ENCODE measurements at regions not wholly inside any gene's neighbourhood (a gene's known extent, or its start where the extent isn't known, plus 50 kb on each side); places are given as distances from the start of the nearest gene placed in this dataset.
"Not testable (repeated sequence)": the region's sequence is repeated elsewhere in the genome, so short reads cannot be mapped to it uniquely, and the experiment has no call there.

DNA sequence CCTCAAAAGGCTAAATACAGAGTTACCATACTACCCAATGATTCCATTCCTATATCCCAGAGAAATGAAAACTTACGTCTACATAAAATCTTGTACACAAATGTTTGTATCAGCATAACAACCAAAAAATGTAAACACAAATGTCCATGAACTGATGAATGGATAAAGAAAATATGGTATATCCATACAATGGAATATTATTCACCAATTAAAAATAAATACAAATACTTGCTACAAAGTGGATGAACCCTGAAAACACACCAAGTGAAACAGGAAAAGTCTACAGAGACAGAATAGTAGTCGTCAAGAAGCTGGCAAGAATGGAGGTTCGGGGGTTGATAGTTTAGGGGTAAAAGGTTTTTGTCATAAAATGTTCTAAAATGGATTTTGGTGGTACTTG is 54.0 kb upstream of the ANKRD28 start:
- DNase-seq = no peak

DNA sequence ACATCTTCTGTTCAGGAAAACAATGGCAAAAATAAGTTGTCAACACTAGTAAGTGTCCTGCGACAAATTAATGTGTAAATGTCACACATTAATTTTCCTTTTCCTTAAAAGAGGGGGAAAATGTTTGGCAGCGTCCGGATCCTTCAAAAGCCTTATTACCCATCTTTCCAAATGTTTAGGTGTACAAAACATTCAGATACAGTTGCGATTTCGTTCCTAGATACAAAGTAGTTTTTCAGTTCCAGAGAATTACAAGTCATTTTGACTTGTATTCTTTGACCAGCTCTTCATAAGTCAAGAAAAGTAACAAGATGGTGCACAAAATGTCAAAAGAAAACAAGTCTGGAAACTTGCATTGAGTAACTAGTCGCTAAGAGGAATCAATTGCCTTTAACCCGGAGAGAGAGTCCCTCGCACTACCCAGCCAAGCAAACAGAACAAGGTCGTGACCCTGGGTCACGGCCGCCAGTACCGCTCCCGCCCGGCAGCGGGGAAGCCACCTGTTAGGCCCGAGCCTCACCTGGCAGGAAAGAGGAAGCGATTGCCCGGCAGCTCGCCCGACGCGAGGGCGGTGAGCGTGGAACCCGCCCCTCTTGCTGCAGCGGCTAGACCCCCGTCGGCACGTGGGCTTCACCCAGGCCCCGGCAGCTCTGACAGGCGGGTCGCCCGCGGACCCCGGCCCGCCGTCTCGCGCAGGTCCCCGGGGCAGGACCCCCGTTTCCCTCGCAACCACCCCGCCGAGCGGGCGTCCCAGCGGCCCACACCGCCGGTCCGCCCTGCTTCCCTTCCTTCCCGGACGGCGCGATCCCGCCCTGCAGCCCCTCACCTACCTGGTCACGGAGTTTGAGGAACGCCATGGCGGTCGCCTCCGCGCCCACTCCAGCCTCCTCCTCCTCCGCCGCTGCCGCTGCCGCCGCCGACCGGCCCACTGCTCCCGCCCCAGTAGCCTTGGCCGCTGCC is 61.0 kb upstream of the ANKRD28 start:
- peak; percentile 53 for DNase-seq

GRCh38 chr3:15859507-15860013 is 61.8 kb upstream of the ANKRD28 start:
- DNase-seq = peak; percentile 92

DNA sequence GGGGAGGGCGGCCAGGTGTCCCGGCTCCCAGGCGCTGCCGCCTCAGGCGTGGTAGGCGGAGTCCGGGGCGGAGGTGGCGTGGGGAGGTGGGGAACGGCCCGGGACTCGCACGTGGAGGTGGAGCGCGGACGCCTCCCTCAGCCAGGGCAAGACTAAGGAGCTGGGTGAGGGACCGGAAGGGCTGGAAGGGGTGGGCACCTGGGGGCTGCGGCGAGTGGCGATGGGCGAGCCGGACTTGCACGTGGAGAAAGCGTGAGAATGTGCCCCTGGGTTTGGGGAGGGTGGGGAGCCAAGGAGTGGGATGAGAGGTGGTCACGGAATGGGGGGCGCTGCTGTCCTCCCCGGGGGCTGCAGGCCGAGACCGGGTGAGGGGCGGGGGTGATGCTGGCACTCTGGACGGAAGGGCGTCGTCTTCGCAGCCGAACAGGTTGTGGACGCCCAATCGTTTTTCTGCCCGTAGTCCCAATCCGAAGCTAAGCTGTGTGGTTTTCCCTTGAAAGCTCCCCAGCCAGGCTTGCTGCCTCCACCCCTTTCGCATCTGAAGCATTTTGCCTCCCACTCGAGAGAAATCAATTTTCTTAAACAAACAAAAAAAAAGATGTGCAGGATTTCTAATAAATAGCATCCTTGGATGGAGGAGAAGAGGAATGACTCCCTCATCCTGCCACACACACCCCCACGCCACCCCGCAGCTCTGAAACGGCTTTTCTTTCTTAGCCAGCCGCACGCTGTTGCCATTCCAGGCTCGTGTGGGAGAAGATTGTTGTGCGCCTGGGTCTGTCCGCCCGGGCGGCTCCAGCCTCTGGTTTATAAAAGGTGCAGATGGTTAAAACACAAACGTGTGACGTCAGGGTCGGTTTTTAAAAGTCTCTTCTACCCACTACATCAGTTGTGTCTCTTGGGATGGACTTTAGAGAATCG is 62.5 kb upstream of the ANKRD28 start:
- peak; percentile 54 for DNase-seq

- no peak for DNase-seq
These were observed 63.4 kb upstream of the ANKRD28 start for GRCh38 chr3:15861163-15861562.

DNA sequence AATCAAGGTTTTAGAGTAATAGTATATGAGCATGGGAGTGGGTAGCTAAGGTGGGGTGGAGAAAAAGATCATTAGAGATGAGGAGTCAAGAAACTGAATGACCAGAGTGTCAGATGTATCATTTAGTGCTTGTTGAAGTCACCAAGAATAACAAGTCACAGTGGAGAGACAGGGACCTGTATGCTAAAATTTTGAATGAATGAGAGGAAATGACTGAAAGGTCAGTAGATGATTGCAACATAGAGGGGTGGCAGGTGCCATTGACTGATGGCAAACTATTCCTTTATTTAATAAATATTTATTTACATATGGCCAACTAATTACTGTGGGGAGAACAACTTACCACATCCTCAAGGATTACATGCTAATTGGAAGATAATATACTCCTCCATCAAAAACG is 75.0 kb upstream of the ANKRD28 start:
- no peak for DNase-seq

- no peak for DNase-seq
These were observed 75.6 kb upstream of the ANKRD28 start for GRCh38 chr3:15873415-15873814.

DNA sequence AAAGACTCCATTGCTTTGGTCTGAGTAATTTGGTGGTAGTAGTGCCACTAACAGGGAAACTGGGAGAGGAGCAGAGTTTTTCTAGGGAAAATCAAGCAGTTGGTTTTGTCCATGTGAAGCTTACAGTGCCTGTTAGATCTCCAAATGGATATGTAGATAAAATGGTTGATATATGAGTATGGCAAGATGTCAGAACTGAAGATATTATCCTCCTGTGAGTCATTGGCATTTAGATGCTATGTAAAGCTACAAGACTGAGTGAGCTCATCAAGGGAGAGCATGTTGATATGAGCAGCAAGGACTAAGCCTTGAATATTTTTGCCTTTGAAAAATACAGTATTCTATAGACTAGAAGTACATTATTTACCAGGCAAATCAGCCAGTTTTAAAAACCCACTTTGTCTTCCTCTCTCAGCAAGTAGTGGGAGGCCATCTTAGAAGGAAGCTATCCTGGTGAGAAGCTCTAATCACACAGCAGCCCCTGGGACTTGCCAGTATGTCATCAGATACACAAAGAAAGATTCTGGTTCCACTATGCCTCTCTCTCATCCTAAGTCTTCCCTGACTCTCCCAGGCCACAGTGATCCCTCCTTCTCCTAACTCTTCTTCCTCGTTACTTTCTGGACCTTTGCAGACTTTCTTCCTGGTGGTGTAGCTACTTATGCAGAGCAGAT is 77.4 kb upstream of the ANKRD28 start:
- no peak for DNase-seq

DNA sequence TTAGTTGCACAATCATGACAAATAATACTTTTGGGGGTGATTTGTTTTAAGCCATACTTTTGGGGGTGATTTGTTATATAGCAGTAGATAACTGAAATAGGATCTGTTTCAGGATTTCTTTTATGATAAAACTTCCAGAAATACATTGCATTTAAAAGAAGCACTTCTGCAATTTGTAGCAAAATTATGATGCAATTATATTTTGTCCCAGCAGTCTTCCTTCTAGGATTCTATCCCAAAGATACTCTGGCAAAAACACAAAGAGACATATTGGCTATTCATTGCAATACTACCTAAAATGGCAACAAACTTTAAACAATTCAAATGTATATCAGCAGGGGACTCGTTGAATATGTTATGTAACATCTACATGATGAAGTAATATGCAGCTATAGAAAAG is 78.9 kb upstream of the ANKRD28 start:
- no peak for DNase-seq

DNA sequence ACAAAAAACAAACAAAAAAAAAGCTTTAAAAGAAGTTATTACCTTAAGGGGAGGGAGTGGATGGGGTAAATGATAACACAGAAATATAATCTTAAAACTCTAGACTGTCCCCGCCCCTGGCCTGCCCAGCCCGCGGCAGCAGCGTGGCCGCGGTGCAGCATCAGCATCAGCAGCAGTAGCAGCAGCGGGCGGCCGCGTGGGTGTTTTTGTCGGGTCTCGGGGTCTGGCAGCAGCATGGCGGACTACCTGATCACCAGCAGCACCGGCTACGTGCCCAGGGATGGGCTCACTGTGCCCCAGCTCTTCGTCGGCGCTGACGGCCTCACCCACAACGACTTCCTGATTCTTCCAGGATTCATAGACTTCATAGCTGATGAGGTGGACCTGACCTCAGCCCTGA is 80.0 kb upstream of the ANKRD28 start:
- no peak for DNase-seq

- DNase-seq = not testable (repeated sequence)
These were observed 82.0 kb upstream of the ANKRD28 start for GRCh38 chr3:15879787-15880186.

- no peak for DNase-seq
These were observed 84.8 kb upstream of the ANKRD28 start for GRCh38 chr3:15882577-15882976.

GRCh38 chr3:15884132-15884531 is 86.4 kb upstream of the ANKRD28 start:
- DNase-seq = no peak

GRCh38 chr3:15886521-15886920 is 88.7 kb upstream of the ANKRD28 start:
- DNase-seq = no peak

- no peak for DNase-seq
These were observed 89.5 kb upstream of the ANKRD28 start for GRCh38 chr3:15887261-15887660.

DNA sequence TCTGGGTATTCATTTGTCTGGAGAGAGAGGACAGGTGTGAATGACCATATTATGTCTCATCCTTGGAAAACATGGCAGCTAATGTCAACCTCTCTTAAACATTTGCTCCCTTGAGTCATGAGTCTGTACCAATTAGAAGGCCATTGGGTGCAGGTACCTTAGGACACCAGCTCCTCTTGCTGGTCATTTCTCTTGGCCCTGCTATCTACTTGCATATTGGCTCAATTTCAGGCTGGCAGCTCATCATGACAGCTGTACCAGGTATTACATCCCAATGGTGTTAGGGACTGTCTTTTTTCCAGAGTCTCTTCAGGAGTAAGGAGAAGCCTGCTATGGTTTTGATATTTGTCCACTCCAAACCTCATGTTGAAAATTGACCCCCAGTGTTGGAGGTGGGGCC is 92.2 kb upstream of the ANKRD28 start:
- DNase-seq = no peak

DNA sequence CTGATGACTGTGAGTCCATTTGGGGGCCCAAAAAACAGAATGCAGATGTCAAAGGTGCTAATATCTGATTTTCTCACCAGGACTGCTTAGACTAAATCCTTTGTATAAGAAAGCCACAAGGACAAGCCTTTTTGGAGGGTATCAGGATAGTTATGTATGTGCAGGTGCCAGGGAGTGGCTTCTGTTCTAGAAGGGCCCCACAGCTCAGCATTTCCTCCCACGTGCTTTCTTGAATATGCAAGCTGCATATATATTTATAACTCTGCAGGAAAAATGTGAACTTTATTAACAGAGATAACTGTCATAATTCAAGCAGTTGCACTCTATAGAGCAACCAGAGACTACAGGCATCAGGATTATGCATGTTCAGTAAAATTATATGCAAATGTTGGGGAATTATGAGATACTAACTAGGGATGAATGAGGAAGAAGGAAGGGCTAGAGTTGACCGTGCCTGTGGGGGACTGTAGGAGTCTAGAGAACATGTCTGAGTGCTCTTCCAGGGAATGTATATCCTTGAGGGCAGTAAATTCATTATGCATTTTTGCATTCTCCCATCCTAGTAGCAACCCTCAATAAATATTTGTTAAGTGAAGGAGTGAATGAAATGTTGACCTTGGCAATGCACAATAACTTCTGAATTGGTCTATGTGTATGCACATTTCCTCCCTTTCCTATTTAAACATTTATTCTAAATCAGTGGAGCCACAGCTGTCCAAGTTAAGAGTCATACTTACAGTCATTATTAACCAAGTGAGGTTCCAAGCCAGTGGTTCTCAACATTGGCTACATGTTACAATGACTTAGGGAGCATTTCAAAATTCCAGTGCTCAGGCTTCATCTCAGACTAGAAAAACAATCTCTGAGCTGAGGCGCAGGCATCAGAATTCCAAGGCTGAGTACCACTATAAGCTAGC is 94.8 kb upstream of the ANKRD28 start:
- DNase-seq = no peak

- DNase-seq = no peak
These were observed 96.6 kb upstream of the ANKRD28 start for GRCh38 chr3:15894382-15894781.

DNA sequence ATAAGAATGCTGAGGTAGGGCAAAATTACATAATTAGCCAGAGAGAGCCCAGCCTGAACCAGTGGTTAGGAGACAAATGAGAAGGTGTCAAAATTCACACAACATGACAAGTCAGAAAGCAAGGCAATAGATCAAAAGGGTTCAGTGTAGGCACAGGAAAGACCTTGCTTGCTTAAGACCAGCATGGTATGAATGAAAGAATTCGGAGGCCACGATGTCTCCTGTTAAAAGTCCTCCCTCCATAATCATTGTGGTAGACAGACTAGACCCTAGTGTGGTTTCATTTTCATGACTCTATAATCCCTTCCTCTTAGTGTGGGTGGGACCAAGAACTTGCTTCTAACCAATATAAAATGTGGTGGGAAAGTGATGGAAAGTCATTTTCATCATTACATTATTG is 98.7 kb upstream of the ANKRD28 start:
- no peak for DNase-seq

GRCh38 chr3:15899388-15899787 is 101.6 kb upstream of the ANKRD28 start:
- DNase-seq = no peak

DNA sequence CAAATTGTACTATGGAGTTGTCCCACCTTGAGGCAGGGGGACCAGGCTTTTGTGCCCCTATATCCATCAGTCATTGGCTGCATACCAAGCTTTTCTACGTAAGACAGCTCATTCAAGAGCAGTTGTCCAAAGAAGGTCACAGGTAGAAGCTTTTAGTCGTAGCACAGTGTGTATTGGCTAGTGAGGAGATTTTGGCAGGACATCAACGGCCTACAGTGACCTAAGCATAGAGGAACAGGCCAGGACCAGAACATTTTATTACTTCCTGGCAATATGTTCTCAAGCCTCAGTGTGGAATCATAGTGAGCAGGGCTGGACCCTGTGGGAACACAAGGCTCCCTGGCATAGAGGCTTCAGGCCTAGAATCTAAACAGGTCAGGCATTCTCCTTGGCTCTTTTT is 105.4 kb upstream of the ANKRD28 start:
- no peak for DNase-seq

All from right forelimb (tissue), 1 donor.